Vagina (tissue), 2 donors: ENCODE measurements at regions not wholly inside any gene's neighbourhood (a gene's known extent, or its start where the extent isn't known, plus 50 kb on each side); places are given as distances from the start of the nearest gene placed in this dataset.

Experiments used
- POLR2A ChIP-seq, 2 donors: fragments of 450-650 bp; IDR thresholded peaks; one replicate each; pipeline ENCODE4 v1.6.1; 2017; ENCODE audit warnings: antibody characterized with exemption in 2 of 2, mild to moderate bottlenecking in 2 of 2, moderate library complexity in 2 of 2
- TF ChIP-seq, protein P1 (sequence below), 3 experiments: fragments of 450-650 bp in 2 of 3; fragments of 200-600 bp in 1 of 3; sonication (generic) in 1 of 3; IDR thresholded peaks; one replicate each; pipeline ENCODE4 v1.5.1; 2017 to 2019; ENCODE audit warnings: antibody characterized with exemption in 3 of 3, mild to moderate bottlenecking in 2 of 3, moderate library complexity in 2 of 3

DNA sequence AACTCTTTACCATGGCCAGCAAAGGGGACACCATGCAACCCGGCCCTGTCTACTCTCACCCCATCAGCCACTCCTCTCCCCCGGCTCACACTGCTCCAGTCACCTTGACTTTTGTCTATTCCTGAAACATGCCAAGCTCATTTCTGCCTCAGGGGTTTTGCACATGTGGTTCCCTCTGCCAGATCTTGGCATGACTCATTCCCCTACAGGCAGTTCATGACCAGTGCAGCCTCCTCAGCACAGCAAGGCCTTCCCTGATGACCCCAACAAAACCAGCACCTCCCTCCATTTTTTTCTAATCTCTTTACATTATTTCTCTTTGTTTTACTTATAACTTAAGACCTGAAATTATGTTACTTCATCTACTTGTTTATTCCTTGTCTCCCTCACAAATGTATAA is 58.6 kb upstream of the GJB5 start:
- TF ChIP-seq POLR2A (IDR thresholded peaks at IDR 0.05) = no peak
- TF ChIP-seq, protein P1, sequence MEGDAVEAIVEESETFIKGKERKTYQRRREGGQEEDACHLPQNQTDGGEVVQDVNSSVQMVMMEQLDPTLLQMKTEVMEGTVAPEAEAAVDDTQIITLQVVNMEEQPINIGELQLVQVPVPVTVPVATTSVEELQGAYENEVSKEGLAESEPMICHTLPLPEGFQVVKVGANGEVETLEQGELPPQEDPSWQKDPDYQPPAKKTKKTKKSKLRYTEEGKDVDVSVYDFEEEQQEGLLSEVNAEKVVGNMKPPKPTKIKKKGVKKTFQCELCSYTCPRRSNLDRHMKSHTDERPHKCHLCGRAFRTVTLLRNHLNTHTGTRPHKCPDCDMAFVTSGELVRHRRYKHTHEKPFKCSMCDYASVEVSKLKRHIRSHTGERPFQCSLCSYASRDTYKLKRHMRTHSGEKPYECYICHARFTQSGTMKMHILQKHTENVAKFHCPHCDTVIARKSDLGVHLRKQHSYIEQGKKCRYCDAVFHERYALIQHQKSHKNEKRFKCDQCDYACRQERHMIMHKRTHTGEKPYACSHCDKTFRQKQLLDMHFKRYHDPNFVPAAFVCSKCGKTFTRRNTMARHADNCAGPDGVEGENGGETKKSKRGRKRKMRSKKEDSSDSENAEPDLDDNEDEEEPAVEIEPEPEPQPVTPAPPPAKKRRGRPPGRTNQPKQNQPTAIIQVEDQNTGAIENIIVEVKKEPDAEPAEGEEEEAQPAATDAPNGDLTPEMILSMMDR (IDR thresholded peaks at IDR 0.05) = no peak
